DND-41 (cell line): ENCODE measurements at regions not wholly inside any gene's neighbourhood (a gene's known extent, or its start where the extent isn't known, plus 50 kb on each side); places are given as distances from the start of the nearest gene placed in this dataset.

Experiments
- ATAC-seq: fragments of 200-7000 bp; cut with Tn5 transposase; 3 replicates; pipeline ENCODE4 v1.9.1; 2021; ENCODE audit warnings: low read depth; ENCODE audit not compliant: insufficient read depth
- DNase-seq: peaks from one replicate; pipeline ENCODE4 v3.0.0-alpha.2; 2020
- H2AFZ ChIP-seq: 2 replicates; pipeline ENCODE4 v1.6.0; 2012; ENCODE audit warnings: low read depth, low read length
- H3K27ac ChIP-seq: 2 replicates; pipeline ENCODE4 v1.5.1; 2012; ENCODE audit warnings: low read length, inconsistent platforms
- H3K27me3 ChIP-seq: fragments of 200-600 bp; sonication (generic); 2 replicates; pipeline ENCODE4 v1.6.0; 2012; ENCODE audit warnings: low read length, mild to moderate bottlenecking, inconsistent platforms; ENCODE audit not compliant: insufficient read depth, poor library complexity
- H3K36me3 ChIP-seq: 2 replicates; pipeline ENCODE4 v1.5.1; 2012; ENCODE audit warnings: low read length, inconsistent platforms; ENCODE audit not compliant: insufficient read depth
- H3K4me1 ChIP-seq: 2 replicates; pipeline ENCODE4 v1.5.1; 2012; ENCODE audit warnings: mild to moderate bottlenecking, low read length; ENCODE audit not compliant: insufficient read depth
- H3K4me2 ChIP-seq: 2 replicates; pipeline ENCODE4 v1.6.0; 2012; ENCODE audit warnings: mild to moderate bottlenecking, moderate library complexity, low read length, inconsistent platforms; ENCODE audit not compliant: insufficient read depth
- H3K4me3 ChIP-seq, 2 experiments: fragments of 200-600 bp in 1 of 2; shearing (Covaris generic) in 1 of 2; 2 replicates each; pipeline ENCODE4 v1.5.1; 2012 to 2016; ENCODE audit warnings: inconsistent platforms in 2 of 2, low read length in 2 of 2, mild to moderate bottlenecking in 2 of 2, low read depth in 1 of 2, moderate library complexity in 1 of 2
- H3K79me2 ChIP-seq: 2 replicates; pipeline ENCODE4 v1.6.0; 2012; ENCODE audit warnings: low read length, inconsistent platforms; ENCODE audit not compliant: insufficient read depth
- H3K9ac ChIP-seq: 2 replicates; pipeline ENCODE4 v1.6.0; 2012; ENCODE audit warnings: low read depth, mild to moderate bottlenecking, inconsistent platforms, low read length, moderate library complexity
- H3K9me3 ChIP-seq: 2 replicates; pipeline ENCODE4 v1.5.1; 2012; ENCODE audit warnings: low read length, moderate library complexity, mild to moderate bottlenecking, inconsistent platforms; ENCODE audit not compliant: insufficient read depth, severe bottlenecking
- H4K20me1 ChIP-seq: 2 replicates; pipeline ENCODE4 v1.6.0; 2012; ENCODE audit warnings: low read length; ENCODE audit not compliant: insufficient read depth
- EZH2 ChIP-seq: IDR thresholded peaks from 3 replicates; pipeline ENCODE4 v1.6.1; 2012; ENCODE audit warnings: borderline replicate concordance, low read depth, mild to moderate bottlenecking, moderate library complexity, low read length, inconsistent platforms; ENCODE audit not compliant: severe bottlenecking
- TF ChIP-seq, protein P1 (sequence below): IDR thresholded peaks from 2 replicates; pipeline ENCODE4 v1.5.1; 2012; ENCODE audit warnings: borderline replicate concordance, low read length, moderate library complexity, mild to moderate bottlenecking; ENCODE audit not compliant: poor library complexity, severe bottlenecking; ENCODE audit errors: extremely low read depth

- Histone ChIP-seq H3K79me2 (no peaks in the 10 kb centered on the region), H3K4me1 (no peaks in the 10 kb centered on the region), H3K27ac (no peak overlapping the region), H3K27me3 (peaks cover 22% of the 10 kb centered on the region), H3K4me2 (no peak overlapping the region), H3K4me3 (no peak overlapping the region), H2AFZ (no peak overlapping the region), H3K36me3 (no peaks in the 10 kb centered on the region), H4K20me1 (no peaks in the 10 kb centered on the region), H3K9me3 (no peaks in the 10 kb centered on the region), H3K9ac (no peak overlapping the region)
- no peak for TF ChIP-seq EZH2
- TF ChIP-seq, protein P1, sequence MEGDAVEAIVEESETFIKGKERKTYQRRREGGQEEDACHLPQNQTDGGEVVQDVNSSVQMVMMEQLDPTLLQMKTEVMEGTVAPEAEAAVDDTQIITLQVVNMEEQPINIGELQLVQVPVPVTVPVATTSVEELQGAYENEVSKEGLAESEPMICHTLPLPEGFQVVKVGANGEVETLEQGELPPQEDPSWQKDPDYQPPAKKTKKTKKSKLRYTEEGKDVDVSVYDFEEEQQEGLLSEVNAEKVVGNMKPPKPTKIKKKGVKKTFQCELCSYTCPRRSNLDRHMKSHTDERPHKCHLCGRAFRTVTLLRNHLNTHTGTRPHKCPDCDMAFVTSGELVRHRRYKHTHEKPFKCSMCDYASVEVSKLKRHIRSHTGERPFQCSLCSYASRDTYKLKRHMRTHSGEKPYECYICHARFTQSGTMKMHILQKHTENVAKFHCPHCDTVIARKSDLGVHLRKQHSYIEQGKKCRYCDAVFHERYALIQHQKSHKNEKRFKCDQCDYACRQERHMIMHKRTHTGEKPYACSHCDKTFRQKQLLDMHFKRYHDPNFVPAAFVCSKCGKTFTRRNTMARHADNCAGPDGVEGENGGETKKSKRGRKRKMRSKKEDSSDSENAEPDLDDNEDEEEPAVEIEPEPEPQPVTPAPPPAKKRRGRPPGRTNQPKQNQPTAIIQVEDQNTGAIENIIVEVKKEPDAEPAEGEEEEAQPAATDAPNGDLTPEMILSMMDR = no peak
- ATAC-seq (no peak), DNase-seq (no peak)
These were observed 261.7 kb downstream of the BUD13 start for GRCh38 chr11:116510886-116511650.

GRCh38 chr11:116510166-116510565 is 262.6 kb downstream of the BUD13 start:
- H3K27ac ChIP-seq = no peak overlapping the region
- no peak for DNase-seq
- no peak overlapping the region for H3K4me3 ChIP-seq
- no peak overlapping the region for H2AFZ ChIP-seq
- H3K36me3 ChIP-seq = no peaks in the 10 kb centered on the region
- peaks cover 26% of the 10 kb centered on the region for H3K27me3 ChIP-seq
- H3K4me1 ChIP-seq = no peaks in the 10 kb centered on the region
- no peak overlapping the region for H3K9ac ChIP-seq
- no peak overlapping the region for H3K4me2 ChIP-seq
- no peaks in the 10 kb centered on the region for H4K20me1 ChIP-seq
- TF ChIP-seq, protein P1 = no peak
- TF ChIP-seq EZH2 = no peak
- no peak for ATAC-seq
- H3K79me2 ChIP-seq = no peaks in the 10 kb centered on the region
- no peaks in the 10 kb centered on the region for H3K9me3 ChIP-seq

- Histone ChIP-seq H3K9ac (no peak overlapping the region), H2AFZ (no peak overlapping the region), H4K20me1 (no peaks in the 10 kb centered on the region), H3K27ac (no peak overlapping the region), H3K4me3 (no peak overlapping the region), H3K79me2 (no peaks in the 10 kb centered on the region), H3K4me2 (no peak overlapping the region), H3K36me3 (no peaks in the 10 kb centered on the region), H3K27me3 (peaks cover 29% of the 10 kb centered on the region), H3K9me3 (no peaks in the 10 kb centered on the region), H3K4me1 (no peaks in the 10 kb centered on the region)
- ATAC-seq = no peak
- no peak for DNase-seq
- TF ChIP-seq EZH2 = no peak
- TF ChIP-seq, protein P1 = no peak
These were observed 263.2 kb downstream of the BUD13 start for GRCh38 chr11:116509551-116509950.
